ENCODE measurements at regions not wholly inside any gene's neighbourhood (a gene's known extent, or its start where the extent isn't known, plus 50 kb on each side); places are given as distances from the start of the nearest gene placed in this dataset.

DNA sequence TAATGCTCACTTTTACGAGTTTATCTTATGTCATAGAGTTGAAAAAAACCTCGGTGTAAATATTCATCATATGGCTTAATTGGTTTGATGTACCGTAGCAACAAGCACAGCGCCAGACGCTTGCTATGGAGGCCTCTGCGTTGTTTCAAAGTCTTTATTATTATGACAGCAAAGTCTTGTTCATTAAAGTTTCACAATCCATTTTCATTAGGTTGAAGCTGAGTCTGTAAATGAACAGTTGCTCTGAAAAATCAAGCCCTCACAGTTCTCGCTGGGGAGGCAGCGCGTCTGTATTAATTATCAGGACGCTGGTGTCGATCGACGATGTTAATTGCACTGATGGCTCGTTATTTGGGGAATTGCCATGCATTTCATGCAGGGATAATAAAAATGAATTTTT is 185.6 kb downstream of the INSC start:
- TF ChIP-seq, protein P1, sequence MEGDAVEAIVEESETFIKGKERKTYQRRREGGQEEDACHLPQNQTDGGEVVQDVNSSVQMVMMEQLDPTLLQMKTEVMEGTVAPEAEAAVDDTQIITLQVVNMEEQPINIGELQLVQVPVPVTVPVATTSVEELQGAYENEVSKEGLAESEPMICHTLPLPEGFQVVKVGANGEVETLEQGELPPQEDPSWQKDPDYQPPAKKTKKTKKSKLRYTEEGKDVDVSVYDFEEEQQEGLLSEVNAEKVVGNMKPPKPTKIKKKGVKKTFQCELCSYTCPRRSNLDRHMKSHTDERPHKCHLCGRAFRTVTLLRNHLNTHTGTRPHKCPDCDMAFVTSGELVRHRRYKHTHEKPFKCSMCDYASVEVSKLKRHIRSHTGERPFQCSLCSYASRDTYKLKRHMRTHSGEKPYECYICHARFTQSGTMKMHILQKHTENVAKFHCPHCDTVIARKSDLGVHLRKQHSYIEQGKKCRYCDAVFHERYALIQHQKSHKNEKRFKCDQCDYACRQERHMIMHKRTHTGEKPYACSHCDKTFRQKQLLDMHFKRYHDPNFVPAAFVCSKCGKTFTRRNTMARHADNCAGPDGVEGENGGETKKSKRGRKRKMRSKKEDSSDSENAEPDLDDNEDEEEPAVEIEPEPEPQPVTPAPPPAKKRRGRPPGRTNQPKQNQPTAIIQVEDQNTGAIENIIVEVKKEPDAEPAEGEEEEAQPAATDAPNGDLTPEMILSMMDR (IDR thresholded peaks at IDR 0.05; ENCODE audit: poor library complexity), result no peak
- TF ChIP-seq EZH2 (IDR thresholded peaks at IDR 0.05; ENCODE audit: borderline replicate concordance), result no peak
